Peyer's patch (tissue), 4 donors: ENCODE measurements at regions not wholly inside any gene's neighbourhood (a gene's known extent, or its start where the extent isn't known, plus 50 kb on each side); places are given as distances from the start of the nearest gene placed in this dataset.

Experiments
- CTCF ChIP-seq, 6 experiments: fragments of 450-650 bp in 4 of 6; fragments of 200-600 bp in 2 of 6; sonication (generic) in 1 of 6; IDR thresholded peaks; one replicate each; pipeline ENCODE4 v1.5.1; 2017 to 2019; ENCODE audit warnings: antibody characterized with exemption in 6 of 6, mild to moderate bottlenecking in 3 of 6, moderate library complexity in 1 of 6
- POLR2A ChIP-seq, 2 donors: fragments of 450-650 bp; IDR thresholded peaks; one replicate each; pipeline ENCODE4 v1.5.1; 2017; ENCODE audit warnings: antibody characterized with exemption in 2 of 2, mild to moderate bottlenecking in 2 of 2, moderate library complexity in 2 of 2

- TF ChIP-seq CTCF (IDR thresholded peaks at IDR 0.05) (no peak), POLR2A (IDR thresholded peaks at IDR 0.05) (no peak)
Observed at GRCh38 chrX:110519501-110519900, 160.9 kb downstream of the RTL9 start.
